ENCODE measurements at regions not wholly inside any gene's neighbourhood (a gene's known extent, or its start where the extent isn't known, plus 50 kb on each side); places are given as distances from the start of the nearest gene placed in this dataset.

DNA sequence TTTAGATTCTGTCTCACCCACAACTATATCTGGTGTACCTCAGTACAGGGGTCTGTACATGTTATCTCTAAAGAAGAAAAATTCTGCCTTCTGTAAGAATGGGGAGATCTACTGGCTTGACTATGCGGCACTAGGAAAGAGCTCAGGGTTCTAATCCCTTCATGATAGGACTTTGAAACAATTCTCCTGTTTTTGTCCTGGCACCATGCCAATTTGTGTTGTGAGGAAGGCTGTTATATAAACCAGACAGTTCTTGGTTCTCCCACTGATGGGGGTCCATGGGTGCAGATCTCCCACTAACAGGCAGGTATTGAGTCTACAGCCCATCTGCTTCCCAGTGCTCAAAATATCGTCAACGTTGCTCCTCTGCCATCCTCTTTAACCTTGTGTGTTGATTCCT, 883.7 kb downstream of the GALC start:
- no peak for DNase-seq (ENCODE audit: low spot score)

- no peak for DNase-seq (ENCODE audit: low spot score)
Observed at GRCh38 chr14:87108726-87109125, 884.3 kb downstream of the GALC start.

DNA sequence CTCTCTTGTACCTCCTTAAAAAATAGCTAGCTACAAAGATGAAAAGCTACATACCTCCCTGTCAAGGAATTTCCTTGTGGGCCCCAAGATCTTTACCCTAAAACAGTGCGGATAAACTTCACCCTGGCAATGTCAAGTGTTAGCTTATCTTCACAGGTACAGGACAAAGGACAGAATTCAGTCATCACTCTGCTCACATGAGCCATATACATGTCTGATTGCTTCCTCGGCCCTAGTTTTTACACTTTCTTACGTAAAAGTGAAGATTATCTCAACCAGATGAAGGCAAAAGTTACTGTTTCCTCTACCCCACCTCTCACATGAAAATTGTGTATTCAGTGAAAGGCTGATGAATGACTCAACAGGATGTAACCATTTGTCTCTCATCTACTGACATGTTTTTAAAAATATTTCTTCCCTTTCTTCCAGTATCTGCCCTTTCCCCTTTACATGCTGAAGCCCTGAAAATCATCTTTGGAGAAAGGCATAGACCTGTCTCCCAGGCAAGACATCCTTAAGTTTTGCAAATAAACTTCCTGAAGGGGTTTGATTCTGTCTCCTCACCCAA, 890.1 kb downstream of the GALC start:
- no peak for DNase-seq (ENCODE audit: low spot score)

DNA sequence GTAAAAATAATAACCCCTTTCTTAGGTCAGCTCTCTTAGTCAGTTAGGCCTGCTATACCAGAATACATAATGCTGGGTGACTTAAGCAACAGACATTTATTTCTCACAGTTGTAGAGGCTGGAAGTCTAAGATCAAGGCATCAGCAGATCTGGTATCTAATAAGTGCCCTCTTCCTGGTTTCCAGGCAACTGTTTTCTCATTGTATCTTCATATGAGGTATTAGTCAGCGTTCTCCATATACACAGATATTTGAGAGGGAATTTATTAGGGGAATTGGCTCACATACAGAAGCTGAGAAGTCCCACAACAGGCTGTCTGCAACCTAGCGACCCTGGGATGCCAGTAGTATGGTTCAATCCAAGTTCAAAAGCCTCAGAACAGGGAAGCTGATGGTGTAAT, 896.0 kb downstream of the GALC start:
- DNase-seq (ENCODE audit: low spot score) = no peak

GRCh38 chr14:87094913-87095312, 898.1 kb downstream of the GALC start:
- DNase-seq (ENCODE audit: low spot score) = no peak

DNA sequence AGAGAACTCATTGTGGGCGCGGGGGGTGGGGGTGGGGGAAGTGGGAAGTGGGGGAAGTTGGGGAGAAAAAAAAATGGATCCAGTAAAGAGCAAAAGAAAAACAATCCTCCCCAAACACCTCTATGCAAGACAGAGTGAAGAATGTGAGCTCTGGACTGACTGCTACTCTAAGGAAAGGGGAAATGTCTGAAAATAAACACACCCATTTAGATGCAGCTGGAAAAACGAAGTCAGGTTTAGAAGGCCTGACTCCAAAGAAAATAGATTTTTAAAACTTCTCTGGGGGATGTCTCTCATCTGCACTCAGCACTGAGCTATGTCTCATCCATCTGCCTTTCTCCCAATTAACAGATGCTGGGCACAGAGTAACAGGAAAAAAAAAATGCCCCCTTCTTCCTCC, 904.4 kb downstream of the GALC start:
- no peak for DNase-seq (ENCODE audit: low spot score)

- no peak for DNase-seq (ENCODE audit: low spot score)
Observed at GRCh38 chr14:87087881-87088280, 905.1 kb downstream of the GALC start.

DNA sequence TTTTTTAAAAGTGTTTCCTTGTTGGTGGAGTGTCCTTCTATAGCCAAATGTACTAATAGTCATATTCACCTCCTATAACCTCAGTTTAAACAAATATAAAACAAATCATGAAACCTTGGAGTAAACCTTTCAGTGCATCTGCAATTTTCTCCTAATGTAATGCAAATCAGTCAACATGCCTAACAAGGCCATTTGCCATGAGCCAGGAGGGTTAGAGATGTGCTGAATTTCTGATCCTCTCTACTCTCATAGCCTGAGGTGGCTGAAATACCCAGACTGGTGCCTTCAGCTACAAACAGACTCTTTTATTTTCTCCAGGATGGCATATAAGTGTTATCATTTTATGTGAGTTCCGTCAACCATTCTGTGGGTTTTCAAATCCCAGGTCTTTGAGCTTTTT, 908.1 kb downstream of the GALC start:
- no peak for DNase-seq (ENCODE audit: low spot score)

DNA sequence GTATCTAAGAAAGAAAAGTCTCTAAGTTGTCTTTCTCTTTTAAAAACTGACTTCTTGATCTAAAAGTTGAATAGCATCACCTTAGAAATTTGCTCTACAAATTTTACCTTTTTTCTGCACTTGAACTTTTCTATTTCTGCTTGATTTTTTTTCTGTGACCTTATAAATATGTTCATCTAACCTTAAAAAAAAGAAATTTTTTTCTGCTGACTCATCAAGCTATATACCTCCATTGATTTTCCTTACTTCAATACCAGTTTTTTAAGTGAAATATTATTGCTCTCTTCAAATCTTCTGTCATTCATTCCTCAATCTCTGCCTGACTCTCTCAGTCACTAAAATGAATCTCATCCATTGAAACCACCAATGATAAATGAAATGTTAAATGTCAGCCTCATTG, 910.1 kb downstream of the GALC start:
- DNase-seq (ENCODE audit: low spot score) = no peak

- no peak for DNase-seq (ENCODE audit: low spot score)
Observed at GRCh38 chr14:87081004-87081403, 912.0 kb downstream of the GALC start.

DNA sequence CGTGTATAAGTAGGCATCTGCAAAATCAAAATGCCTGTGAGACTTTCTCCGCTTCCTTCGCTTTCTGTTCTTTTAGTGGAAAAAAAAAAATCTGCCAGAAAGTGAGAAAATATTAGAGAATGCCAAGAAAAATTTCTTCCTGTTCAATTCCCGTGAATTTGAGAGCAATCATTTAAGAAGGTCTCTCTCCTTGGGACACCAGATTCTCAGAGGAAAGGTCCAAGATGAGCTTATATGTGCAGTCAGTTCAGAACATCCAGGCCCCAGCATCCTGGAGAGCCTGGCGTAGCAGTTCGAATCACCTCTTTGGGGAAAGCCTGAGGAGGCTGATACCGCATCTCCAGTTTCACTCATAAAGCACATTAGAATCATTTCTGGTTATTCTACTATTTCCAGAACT, 912.8 kb downstream of the GALC start:
- no peak for DNase-seq (ENCODE audit: low spot score)

DNA sequence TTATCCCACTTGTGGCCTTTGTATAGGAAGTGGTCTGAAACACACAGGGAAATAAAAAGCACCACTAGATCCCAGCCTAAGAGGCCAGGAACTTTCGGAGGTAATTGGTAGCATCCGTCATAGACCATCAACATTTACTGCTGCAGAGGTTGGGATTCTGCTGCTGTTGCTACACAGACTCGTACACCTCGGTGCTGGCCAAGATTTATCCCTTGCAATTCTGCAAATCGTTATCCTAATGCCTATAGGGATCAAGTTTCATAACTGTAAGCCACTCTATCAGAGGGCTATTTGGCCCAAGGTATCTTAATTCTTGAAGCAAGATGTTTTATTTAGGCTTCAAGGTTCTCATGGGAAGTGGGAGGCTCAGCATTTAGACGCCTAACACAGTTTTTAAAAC, 913.6 kb downstream of the GALC start:
- no peak for DNase-seq (ENCODE audit: low spot score)

DNA sequence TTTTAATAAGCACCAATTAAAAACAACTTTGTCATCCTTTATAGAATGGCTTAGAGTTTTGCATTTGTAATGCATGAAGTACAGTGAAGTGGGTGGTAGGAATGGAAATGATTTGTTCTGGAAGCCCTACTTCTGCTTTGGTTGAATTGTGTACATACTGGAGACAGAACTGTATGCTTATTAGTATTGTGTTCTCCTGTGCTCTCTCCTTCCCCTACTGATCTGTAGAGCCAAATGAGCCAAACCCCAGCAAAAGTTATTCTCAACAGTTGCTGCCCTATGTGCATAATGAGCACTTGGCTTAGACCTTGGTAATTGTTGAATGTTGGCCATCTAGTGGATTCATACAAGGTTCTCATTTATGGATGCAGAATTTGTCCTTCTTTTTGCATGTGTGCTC, 916.1 kb downstream of the GALC start:
- no peak for DNase-seq (ENCODE audit: low spot score)

DNA sequence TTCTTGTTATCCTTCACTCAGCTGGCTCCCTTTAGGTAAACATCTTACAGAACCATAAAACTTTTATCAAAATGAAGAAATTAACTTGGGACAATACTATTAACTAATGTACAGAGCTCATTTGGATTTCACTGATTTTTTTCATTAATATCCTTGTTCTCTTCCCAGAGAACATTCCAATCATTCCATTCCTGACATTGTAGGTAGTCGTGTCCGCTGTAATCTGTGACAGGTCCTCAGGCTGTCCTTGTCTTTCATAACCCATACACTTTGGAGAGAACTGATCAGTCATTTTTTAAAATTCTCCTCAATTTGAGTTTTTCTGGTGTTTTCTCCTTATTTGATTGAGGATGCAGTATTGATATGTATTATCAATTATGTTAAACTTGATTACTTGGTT, 916.8 kb downstream of the GALC start:
- no peak for DNase-seq (ENCODE audit: low spot score)

DNA sequence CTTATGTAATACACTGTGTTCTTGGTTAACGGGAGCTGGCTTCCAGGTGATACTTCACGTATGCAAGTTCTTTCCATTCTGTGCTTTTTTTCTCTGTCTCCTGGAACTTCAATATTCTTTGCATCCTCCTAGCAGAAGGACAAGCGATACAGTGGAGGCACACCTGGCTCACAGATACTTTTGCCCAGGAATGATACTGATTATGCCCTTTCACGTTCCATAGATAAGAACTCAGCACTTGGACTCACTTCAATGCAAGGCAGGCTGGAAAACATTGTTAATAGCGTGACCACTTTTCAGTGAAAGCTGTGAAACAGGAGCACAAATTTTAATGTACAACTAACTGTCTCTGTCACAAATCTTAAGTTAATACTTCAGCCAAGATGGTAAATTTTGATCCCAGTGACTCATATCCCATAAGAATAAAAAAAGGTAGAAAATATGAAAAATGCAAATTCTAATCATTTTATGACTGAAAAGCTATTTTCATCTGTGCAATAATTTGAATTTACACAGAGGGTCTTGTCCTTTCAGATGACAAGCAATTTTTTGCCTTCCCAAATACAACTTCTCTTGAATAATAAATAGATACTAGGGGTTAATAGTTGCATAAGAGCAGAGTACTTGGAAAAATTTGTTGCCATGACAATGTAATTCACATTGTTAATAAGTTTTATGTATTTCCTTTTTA, 919.0 kb downstream of the GALC start:
- no peak for DNase-seq (ENCODE audit: low spot score)

GRCh38 chr14:87067591-87067990, 925.4 kb downstream of the GALC start:
- DNase-seq (ENCODE audit: low spot score) = no peak

DNA sequence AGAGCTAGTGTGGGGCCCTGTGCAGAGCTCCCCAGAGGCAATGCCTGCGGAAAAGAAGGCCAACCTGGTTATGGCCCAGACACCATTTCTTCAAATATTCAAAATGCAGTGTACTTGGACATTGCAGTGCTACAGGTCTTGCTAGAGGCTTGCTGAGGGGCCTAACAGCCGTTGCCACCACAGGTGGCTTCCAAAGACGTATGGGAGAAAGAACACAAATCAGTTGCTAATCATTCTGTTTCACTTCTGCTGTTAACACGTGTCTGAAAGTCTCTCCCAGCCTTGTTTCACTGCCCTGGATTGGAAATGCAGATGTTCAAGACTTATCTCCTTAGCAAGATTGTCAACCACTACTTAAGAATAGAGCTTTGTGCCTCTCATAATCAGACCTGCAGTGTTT, 925.9 kb downstream of the GALC start:
- no peak for DNase-seq (ENCODE audit: low spot score)

DNA sequence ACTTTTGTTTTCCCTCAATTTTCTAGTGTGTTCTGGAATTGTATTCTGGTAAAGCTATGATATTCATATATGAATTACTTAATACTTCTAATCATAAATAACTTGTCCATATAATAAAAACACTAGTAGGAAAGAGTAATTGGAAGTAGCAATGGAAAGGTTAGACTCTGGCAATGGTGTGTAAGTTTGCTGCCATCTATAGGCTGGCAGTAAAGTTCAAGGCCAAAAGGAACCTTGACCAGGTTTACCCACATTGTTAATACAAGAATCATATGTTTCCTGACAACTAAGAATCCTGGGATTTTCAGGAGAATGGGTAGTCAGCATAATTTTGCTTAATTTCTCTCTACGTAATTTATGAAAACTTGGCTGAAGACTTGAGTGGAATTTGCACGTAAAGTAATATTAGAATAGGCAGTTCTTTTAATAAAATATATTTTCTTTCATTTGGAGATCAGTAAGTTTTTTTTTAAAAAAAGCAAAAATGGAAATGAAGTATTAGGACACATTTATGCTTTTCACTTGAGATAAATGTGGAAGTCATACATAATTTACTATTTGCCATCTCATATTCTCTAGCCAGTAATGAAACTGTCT, 926.7 kb downstream of the GALC start:
- DNase-seq (ENCODE audit: low spot score) = no peak

- no peak for DNase-seq (ENCODE audit: low spot score)
Observed at GRCh38 chr14:87065366-87065765, 927.6 kb downstream of the GALC start.

GRCh38 chr14:87063181-87063580, 929.8 kb downstream of the GALC start:
- DNase-seq (ENCODE audit: low spot score) = no peak

- DNase-seq (ENCODE audit: low spot score) = no peak
Observed at GRCh38 chr14:87060405-87060804, 932.6 kb downstream of the GALC start.

- no peak for DNase-seq (ENCODE audit: low spot score)
Observed at GRCh38 chr14:87059060-87059839, 933.7 kb downstream of the GALC start.

DNA sequence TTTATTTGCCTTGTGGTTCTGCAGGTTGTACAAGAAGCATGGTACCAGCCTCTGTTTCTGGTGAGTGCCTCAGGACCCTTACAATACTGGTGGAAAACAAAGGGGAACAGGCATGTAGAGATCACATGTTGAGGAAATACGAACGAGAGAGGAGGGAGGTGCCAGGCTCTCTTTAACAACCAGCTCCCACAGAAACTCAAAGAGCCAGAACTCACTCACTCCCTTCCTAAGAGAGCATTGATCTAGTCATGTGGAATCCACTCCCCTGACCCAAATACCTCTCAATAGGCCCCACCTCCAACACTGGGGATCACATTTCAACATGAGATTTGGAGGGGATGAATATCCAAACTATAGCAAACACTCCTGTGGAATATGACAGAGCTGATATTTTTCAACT, 938.0 kb downstream of the GALC start:
- no peak for DNase-seq (ENCODE audit: low spot score)
